Caki2 (cell line): ENCODE measurements at regions not wholly inside any gene's neighbourhood (a gene's known extent, or its start where the extent isn't known, plus 50 kb on each side); places are given as distances from the start of the nearest gene placed in this dataset.
A peak's percentile ranks its signal among the peaks of the same experiment; 100 is the strongest.

Source experiments
- DNase-seq: peaks from one replicate; pipeline ENCODE4 v3.0.0-alpha.2; 2015; ENCODE audit warnings: low read depth
- in situ Hi-C: cut with HindIII; loops from 2 replicates; pipeline ENCODE4 v1.10.0; 2016; ENCODE audit warnings: low sequenced_read_pairs, low pct_unique_long_range_greater_than_20kb, mixed read lengths

GRCh38 chr21:38670861-38671260, 134.9 kb upstream of the ETS2 start:
- in situ Hi-C loops, result no loop called here

GRCh38 chr21:38671773-38672172, 134.0 kb upstream of the ETS2 start:
- in situ Hi-C loops, result no loop called here
- DNase-seq, result no peak

More at GRCh38 chr21:38670861-38671260, 134.9 kb upstream of the ETS2 start:
- DNase-seq, result no peak

DNA sequence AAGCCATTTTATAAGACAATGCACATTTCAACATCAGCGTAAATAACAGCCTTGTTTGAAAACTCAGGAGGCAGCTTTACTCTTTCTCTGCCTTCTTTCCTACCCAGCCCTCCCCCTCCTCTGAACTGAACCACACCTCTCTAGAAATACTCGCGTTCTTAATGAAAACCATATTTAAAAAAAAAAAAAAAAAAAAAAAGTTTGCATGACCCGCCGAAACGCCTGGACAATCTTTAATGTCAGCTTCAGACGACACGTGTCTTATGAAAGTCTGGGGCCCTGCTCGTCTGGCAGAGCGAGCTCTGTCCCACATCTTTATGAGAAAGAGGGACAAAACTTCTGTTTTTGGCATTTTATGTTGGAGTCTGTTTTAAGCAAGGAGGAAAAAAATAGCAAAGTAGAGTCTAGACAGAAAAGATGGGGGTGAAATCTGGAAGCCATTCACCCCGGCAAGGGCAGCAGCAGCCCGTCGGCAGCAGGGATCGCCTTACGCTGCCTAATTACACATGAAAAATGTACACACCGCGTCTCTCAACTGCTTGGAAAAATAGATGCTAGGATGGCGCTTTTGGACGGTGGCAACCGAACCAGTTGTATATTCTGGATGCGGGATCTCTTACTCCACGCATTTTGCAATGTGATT, 130.4 kb upstream of the ETS2 start:
- in situ Hi-C loops, result no loop called here

GRCh38 chr21:38678827-38679226, 126.9 kb upstream of the ETS2 start:
- no peak for DNase-seq
- in situ Hi-C loops, result no loop called here

More for the DNA sequence above, 130.4 kb upstream of the ETS2 start:
- DNase-seq, result no peak

DNA sequence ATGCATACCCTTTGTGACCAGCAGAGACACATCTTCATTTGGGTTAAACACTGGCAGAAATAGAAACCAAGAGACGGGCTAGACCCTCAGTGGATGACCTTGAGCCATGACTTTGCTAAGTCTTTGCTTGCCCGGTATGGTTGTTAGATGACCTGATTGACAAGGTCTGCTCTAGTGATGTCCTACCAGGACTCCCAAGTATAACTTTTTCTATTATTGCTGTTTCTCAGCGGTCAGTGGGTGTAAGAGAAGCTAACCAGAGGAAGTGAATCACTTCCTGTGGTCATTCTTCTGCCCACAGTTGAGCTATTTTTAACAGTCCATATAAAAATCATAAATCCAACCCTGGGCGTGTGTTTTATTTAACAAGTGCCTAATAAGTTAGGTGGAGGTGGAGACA, 126.2 kb upstream of the ETS2 start:
- peak; percentile 13 for DNase-seq
- in situ Hi-C loops, result no loop called here

DNA sequence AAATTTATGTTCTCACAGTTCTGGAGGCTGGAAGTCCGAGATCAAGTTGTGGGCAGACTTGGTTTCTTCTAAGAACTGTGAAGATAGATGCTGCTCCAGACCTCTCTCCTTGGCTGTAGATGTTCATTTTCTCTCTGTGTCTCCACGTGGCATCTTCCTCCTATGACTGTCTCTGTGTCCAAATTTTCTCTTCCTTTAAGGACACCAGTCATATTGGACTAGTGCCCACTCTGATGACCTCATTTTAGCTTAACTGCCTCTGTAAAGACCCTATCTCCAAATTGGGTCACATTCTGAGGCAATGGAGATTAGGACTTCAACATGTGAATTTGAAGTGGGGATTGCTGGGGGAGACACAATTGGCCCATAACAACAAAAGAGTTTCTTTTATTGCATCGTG, 125.3 kb upstream of the ETS2 start:
- DNase-seq, result no peak
- in situ Hi-C loops, result no loop called here

DNA sequence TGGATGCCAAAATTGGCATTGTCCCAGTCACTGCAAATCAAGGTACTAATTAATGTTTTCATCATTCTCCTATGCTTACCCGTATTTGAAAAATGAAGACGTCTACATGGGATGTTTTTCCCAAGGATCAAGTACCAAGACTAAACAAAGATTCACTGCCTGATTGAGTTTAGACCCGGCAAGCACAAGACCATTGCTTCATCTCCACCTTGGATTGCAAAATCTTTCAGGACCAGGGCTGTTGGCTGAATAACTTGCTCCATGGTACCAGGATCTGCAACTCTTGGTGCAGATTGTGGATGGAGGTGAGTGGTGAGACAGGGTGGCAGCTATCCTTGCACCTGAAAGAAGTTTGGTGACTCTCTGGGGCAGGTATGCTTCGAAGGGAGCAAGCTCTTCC, 122.5 kb upstream of the ETS2 start:
- in situ Hi-C loops, result no loop called here
- DNase-seq, result no peak

- in situ Hi-C loops, result no loop called here
- no peak for DNase-seq
Measured at GRCh38 chr21:38688068-38688467, 117.7 kb upstream of the ETS2 start.

DNA sequence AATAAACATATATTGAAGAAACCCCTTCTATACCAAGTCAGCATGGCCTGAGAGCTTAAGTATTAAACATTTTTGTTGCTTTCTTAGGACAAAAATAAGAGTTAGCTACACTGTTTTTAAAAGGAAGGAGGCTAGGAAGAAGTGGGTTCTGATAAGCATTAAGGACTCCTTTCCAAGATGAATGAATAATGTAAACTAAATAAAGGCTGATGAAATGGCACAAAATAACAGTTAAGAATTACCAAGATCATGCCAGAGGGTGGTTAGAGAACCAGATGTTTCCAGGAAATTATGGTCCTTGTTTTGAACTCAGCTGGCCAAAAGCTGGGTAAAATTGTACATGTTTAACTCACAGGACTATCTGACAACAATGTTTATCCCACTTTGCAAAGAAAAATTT, 114.1 kb upstream of the ETS2 start:
- in situ Hi-C loops, result no loop called here
- DNase-seq, result no peak

GRCh38 chr21:38696579-38696978, 109.2 kb upstream of the ETS2 start:
- no peak for DNase-seq
- in situ Hi-C loops, result no loop called here

DNA sequence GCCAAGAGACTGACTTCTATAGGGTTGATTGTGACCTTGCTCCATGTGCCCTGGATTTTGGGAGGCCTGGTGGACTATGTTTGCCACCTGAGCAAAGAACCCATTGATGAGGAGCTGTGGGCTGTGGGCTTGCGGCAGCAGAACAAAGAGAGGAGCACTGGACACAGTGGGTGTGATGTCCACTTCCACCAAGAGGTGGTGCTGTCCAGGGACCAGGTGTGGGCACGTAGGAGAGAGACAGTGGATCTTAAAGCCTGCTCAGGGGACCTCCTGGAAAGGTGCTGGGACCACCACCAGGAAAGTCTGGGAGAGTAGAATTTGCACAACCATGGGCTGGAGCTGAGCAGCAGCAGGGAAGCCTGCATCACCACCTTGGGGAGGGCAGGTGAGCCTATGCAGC, 106.7 kb upstream of the ETS2 start:
- DNase-seq, result no peak
- in situ Hi-C loops, result no loop called here

DNA sequence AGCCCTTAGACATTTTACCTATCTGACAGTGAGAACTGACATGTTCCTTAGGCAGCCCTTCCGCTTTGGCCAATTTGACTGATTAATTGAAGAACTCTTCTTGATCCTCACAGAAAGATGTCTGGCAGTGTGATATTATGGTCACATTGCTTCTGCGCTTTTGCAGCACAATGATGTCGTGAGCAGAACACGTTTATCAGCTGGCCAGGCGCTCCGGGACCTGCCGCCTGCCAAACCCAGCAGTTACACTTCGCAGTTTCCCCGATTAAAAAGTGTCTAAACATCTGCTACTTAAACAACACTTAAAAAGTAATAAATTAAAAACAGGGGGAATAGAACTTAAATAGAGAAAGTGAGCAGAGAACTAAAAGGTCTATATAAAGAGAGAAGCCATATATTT, 103.5 kb upstream of the ETS2 start:
- DNase-seq, result no peak
- in situ Hi-C loops, result no loop called here

DNA sequence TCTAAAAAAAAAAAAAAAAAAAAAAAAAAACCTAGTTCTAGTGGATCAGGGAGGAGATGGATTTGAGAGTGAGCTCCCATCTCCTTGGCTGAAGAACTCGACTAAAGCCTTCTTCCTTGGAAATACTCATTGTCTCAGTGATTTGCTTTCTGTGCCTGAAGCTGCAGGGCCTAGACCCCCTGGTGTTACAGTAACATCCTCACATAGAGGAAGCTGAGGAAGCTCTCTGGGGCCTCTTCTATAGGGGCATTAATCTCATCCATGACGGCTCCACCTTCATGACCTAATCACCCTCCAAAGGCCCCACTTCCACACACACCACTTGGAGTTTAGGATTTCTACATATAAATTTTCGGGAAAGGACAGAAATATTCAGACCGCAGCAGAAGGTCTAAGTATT, 95.9 kb upstream of the ETS2 start:
- in situ Hi-C loops, result no loop called here
- DNase-seq, result no peak

- in situ Hi-C loops, result no loop called here
- DNase-seq, result peak; percentile 22
Measured at GRCh38 chr21:38712071-38712470, 93.7 kb upstream of the ETS2 start.

DNA sequence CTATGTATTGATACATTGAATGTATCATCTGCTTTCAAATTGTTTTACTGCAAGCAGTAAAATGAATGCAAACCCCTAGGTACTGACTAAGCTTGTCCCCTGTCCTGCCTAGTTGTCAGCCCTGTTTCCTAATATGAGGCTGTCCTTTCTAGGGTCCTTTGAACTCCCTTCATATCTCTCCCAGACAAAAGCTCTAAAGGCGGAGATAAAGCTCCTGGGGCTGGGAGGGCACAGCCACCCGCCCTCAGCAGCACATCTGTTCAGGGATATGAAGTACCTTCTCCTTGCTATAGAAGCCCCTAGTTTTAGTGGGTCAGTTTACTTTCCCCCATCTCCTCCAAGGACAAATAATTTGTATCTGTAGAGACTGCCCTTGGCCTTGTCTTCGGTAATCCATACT, 93.1 kb upstream of the ETS2 start:
- in situ Hi-C loops, result no loop called here
- no peak for DNase-seq

DNA sequence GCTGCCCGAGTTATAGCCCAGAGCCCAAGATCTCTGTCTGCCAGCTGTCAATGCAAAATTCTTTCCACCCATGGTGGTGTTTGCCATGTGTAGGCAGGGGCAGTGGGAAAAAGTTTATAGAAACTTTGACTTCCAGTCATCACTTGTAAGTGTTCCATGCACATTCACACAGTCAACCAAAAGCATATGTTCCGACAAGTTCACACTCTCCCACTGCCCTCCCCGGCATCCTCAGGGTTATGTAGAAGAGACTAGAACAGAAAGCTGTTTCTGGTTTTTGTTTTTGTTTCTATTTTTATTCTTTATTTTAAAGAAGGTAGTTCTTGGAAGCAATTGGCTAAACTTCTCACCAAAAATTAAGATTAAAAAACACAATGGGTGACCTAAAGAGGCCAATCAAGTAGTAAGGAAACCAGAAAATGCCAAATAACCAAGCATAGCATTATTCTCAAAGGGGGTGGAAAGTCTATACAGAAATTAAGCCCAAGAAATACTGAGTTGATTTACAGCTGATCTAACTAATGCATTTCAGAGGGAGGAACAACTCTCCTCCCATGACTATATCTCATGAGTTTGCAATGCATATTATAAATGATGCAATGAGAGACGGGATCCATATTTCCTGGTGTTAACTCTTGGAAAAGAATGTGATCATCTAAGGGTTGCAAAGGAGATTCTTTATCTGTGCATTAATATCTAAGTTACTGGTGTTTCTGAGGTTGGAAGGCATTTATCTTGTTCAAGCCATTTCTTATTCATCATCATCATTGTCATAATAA, 91.5 kb upstream of the ETS2 start:
- DNase-seq, result no peak
- in situ Hi-C loops, result no loop called here

DNA sequence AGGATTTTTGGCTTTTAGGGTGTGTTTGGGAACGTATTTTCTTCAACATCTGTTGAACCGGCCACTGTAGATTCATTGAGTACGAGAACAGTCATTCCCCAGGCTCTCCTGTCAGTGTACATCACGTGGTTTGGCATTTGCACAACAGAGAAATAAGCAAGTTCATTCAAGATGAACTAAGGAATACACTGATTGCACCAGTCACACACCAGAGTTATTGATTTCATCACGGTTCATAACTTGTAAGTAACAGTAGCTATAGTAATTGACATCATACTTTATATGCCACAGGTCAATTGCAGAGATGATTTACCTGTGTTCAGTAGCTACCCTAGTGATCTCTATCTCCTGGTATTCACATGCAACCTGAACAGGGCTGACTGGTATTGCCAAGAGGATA, 90.7 kb upstream of the ETS2 start:
- DNase-seq, result no peak
- in situ Hi-C loops, result no loop called here

- in situ Hi-C loops, result no loop called here
- no peak for DNase-seq
Measured at GRCh38 chr21:38716088-38716487, 89.6 kb upstream of the ETS2 start.

GRCh38 chr21:38716942-38717341, 88.8 kb upstream of the ETS2 start:
- no peak for DNase-seq
- in situ Hi-C loops, result no loop called here

DNA sequence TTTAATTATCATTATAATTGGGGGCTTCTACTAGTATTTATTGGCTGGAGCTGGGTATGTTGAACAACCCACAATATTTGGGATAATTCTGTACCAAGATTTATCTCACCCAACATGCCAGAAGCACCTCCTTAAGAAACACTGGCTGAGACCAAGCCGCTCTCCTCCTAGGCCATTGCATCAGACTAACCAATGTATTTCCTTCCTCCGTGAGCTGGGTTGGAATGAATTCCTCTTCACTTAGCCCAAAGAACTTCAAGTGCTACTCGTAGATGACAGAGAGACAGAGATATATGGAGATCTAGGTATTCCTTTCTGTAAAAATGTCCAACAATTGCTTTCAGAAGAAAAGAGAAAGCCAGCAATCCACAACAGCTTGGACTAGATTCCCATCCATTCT, 87.2 kb upstream of the ETS2 start:
- in situ Hi-C loops, result no loop called here
- no peak for DNase-seq
